MCF 10A (cell line): ENCODE measurements at regions not wholly inside any gene's neighbourhood (a gene's known extent, or its start where the extent isn't known, plus 50 kb on each side); places are given as distances from the start of the nearest gene placed in this dataset.

Experiments
- BruUV-seq: library from RNA; stranded (reverse); fragments of 400-500 nt; replicated peaks from 2 replicates; lab custom pipeline; 2021; lab: Mats Ljungman, UMichigan
- CTCF ChIA-PET: fragments of 300-600 bp; sonication (Branson Sonifier 250); formaldehyde crosslinking; extraction: SDS; loops from one replicate; lab custom pipeline; 2021; ENCODE audit warnings: antibody characterized with exemption, inconsistent platforms; lab: Yijun Ruan, JAX
- POLR2A ChIA-PET: fragments of 300-600, 350-650 bp; sonication (Branson Sonifier 250); formaldehyde crosslinking; extraction: SDS; loops from one replicate; lab custom pipeline; 2020; ENCODE audit warnings: antibody characterized with exemption, inconsistent platforms; lab: Yijun Ruan, JAX
- DNase-seq: peaks from one replicate; pipeline ENCODE4 v3.0.0-alpha.2; 2018; ENCODE audit not compliant: unreplicated experiment
- H3K27ac Mint-ChIP-seq: one replicate; pipeline ENCODE4 v1.8.0; 2022; ENCODE audit warnings: mild to moderate bottlenecking, low read depth, mixed read lengths; ENCODE audit not compliant: unreplicated experiment
- H3K27me3 Mint-ChIP-seq: one replicate; pipeline ENCODE4 v1.8.0; 2022; ENCODE audit warnings: mixed read lengths; ENCODE audit not compliant: insufficient read depth, unreplicated experiment
- H3K36me3 Mint-ChIP-seq: one replicate; pipeline ENCODE4 v1.8.0; 2022; ENCODE audit warnings: mild to moderate bottlenecking, moderate library complexity, mixed read lengths; ENCODE audit not compliant: insufficient read depth, unreplicated experiment
- H3K4me1 Mint-ChIP-seq: one replicate; pipeline ENCODE4 v1.8.0; 2022; ENCODE audit warnings: mixed read lengths; ENCODE audit not compliant: insufficient read depth, unreplicated experiment
- H3K4me3 Mint-ChIP-seq: one replicate; pipeline ENCODE4 v1.8.0; 2022; ENCODE audit warnings: mild to moderate bottlenecking, moderate library complexity, mixed read lengths; ENCODE audit not compliant: unreplicated experiment
- H3K9me3 Mint-ChIP-seq: one replicate; pipeline ENCODE4 v1.8.0; 2022; ENCODE audit warnings: mixed read lengths; ENCODE audit not compliant: unreplicated experiment
- CTCF ChIP-seq: fragments of 200-600 bp; IDR thresholded peaks from one replicate; pipeline ENCODE4 v1.8.0; 2022; ENCODE audit warnings: antibody characterized with exemption, mild to moderate bottlenecking; ENCODE audit not compliant: unreplicated experiment
- intact Hi-C: fragments of 100-400 bp; cut with micrococcal nuclease; formaldehyde crosslinking; loops from 2 replicates; pipeline ENCODE4 v1.14.1; 2022

GRCh38 chr3:5951026-5951425 is 763.5 kb downstream of the EDEM1 start:
- no peaks in the 10 kb centered on the region for H3K4me1 Mint-ChIP-seq
- CTCF ChIA-PET = interaction anchor here (0.7 kb wide), 1 partner anchor 645 kb away, joined by 3 read pairs; no protein-coding TSS in a partner anchor
- H3K27ac Mint-ChIP-seq = no peak overlapping the region

GRCh38 chr3:5972586-5972985 is 785.1 kb downstream of the EDEM1 start:
- no peaks in the 10 kb centered on the region for H3K36me3 Mint-ChIP-seq
- intact Hi-C loops = no loop called here
- H3K4me3 Mint-ChIP-seq = no peak overlapping the region
- peaks cover 11% of the 10 kb centered on the region for H3K27me3 Mint-ChIP-seq
- BruUV-seq = no TSS peak
- H3K9me3 Mint-ChIP-seq = no peaks in the 10 kb centered on the region
- ChIA-PET POLR2A (no interaction called here), CTCF (no interaction called here)
- no peak for DNase-seq
- no peak for TF ChIP-seq CTCF
- H3K4me1 Mint-ChIP-seq = no peaks in the 10 kb centered on the region
- H3K27ac Mint-ChIP-seq = no peak overlapping the region

More at GRCh38 chr3:5951026-5951425, 763.5 kb downstream of the EDEM1 start:
- H3K36me3 Mint-ChIP-seq = no peaks in the 10 kb centered on the region
- POLR2A ChIA-PET = no interaction called here
- H3K9me3 Mint-ChIP-seq = peaks cover 11% of the 10 kb centered on the region
- intact Hi-C loops = no loop called here
- H3K27me3 Mint-ChIP-seq = peaks cover 20% of the 10 kb centered on the region
- no peak overlapping the region for H3K4me3 Mint-ChIP-seq
- BruUV-seq = no TSS peak
- no peak for DNase-seq
- TF ChIP-seq CTCF = no peak

- no peak for DNase-seq
- BruUV-seq = no TSS peak
- H3K4me1 Mint-ChIP-seq = no peaks in the 10 kb centered on the region
- ChIA-PET CTCF (interaction anchor here (0.6 to 0.7 kb wide), 2 partner anchors 181 to 559 kb away, joined by 3 read pairs; no protein-coding TSS in a partner anchor), POLR2A (no interaction called here)
- H3K27me3 Mint-ChIP-seq = peaks cover 11% of the 10 kb centered on the region
- H3K27ac Mint-ChIP-seq = no peak overlapping the region
- TF ChIP-seq CTCF = no peak
- intact Hi-C loops = no loop called here
- no peaks in the 10 kb centered on the region for H3K9me3 Mint-ChIP-seq
- no peak overlapping the region for H3K4me3 Mint-ChIP-seq
- no peaks in the 10 kb centered on the region for H3K36me3 Mint-ChIP-seq
These were observed 787.3 kb downstream of the EDEM1 start for GRCh38 chr3:5974630-5975322.

- BruUV-seq = no TSS peak
- no peak for TF ChIP-seq CTCF
- intact Hi-C loops = no loop called here
- H3K9me3 Mint-ChIP-seq = no peaks in the 10 kb centered on the region
- H3K4me1 Mint-ChIP-seq = no peaks in the 10 kb centered on the region
- H3K4me3 Mint-ChIP-seq = no peak overlapping the region
- CTCF ChIA-PET = no interaction called here
- no peaks in the 10 kb centered on the region for H3K36me3 Mint-ChIP-seq
- H3K27me3 Mint-ChIP-seq = peaks cover 11% of the 10 kb centered on the region
- no peak for DNase-seq
- POLR2A ChIA-PET = no interaction called here
- no peak overlapping the region for H3K27ac Mint-ChIP-seq
These were observed 789.8 kb downstream of the EDEM1 start for GRCh38 chr3:5977331-5977730.
